GDM1 (cell line): ENCODE measurements at regions not wholly inside any gene's neighbourhood (a gene's known extent, or its start where the extent isn't known, plus 50 kb on each side); places are given as distances from the start of the nearest gene placed in this dataset.
"Not testable (repeated sequence)": the region's sequence is repeated elsewhere in the genome, so short reads cannot be mapped to it uniquely, and the experiment has no call there.

ENCODE experiments used
- DNase-seq: peaks from one replicate; lab custom pipeline; 2025; lab: John Stamatoyannopoulos, UW

- not testable (repeated sequence) for DNase-seq
Observed at GRCh38 chr14:37712476-37712860, 117.0 kb downstream of the TTC6 start.

GRCh38 chr14:37712976-37713431 is 117.6 kb downstream of the TTC6 start:
- DNase-seq = no peak

- DNase-seq = no peak
Observed at GRCh38 chr14:37720131-37720530, 124.7 kb downstream of the TTC6 start.

GRCh38 chr14:37721976-37722659 is 126.7 kb downstream of the TTC6 start:
- no peak for DNase-seq

GRCh38 chr14:37723515-37723914 is 128.1 kb downstream of the TTC6 start:
- no peak for DNase-seq

GRCh38 chr14:37726708-37727107 is 131.3 kb downstream of the TTC6 start:
- no peak for DNase-seq

GRCh38 chr14:37729218-37729617 is 133.8 kb downstream of the TTC6 start:
- no peak for DNase-seq

- no peak for DNase-seq
Observed at GRCh38 chr14:37731094-37731493, 135.7 kb downstream of the TTC6 start.

GRCh38 chr14:37745657-37746056 is 150.2 kb downstream of the TTC6 start:
- no peak for DNase-seq

GRCh38 chr14:37746140-37746832 is 150.9 kb downstream of the TTC6 start:
- no peak for DNase-seq

GRCh38 chr14:37753459-37753858 is 158.0 kb downstream of the TTC6 start:
- DNase-seq = no peak

- DNase-seq = not testable (repeated sequence)
Observed at GRCh38 chr14:37760275-37760674, 164.8 kb downstream of the TTC6 start.

- DNase-seq = no peak
Observed at GRCh38 chr14:37763266-37763665, 167.8 kb downstream of the TTC6 start.

- not testable (repeated sequence) for DNase-seq
Observed at GRCh38 chr14:37772283-37772682, 176.9 kb downstream of the TTC6 start.

GRCh38 chr14:37776791-37777499 is 181.5 kb downstream of the TTC6 start:
- DNase-seq = no peak

- DNase-seq = no peak
Observed at GRCh38 chr14:37778135-37778943, 182.9 kb downstream of the TTC6 start.

GRCh38 chr14:37779480-37779879 is 184.1 kb downstream of the TTC6 start:
- no peak for DNase-seq

GRCh38 chr14:37780731-37781130 is 185.3 kb downstream of the TTC6 start:
- not testable (repeated sequence) for DNase-seq

GRCh38 chr14:37784203-37784826 is 188.9 kb downstream of the TTC6 start:
- not testable (repeated sequence) for DNase-seq

- DNase-seq = not testable (repeated sequence)
Observed at GRCh38 chr14:37784827-37785223, 189.4 kb downstream of the TTC6 start.

GRCh38 chr14:37785298-37785697 is 189.9 kb downstream of the TTC6 start:
- not testable (repeated sequence) for DNase-seq
